H54 (cell line): ENCODE measurements at regions not wholly inside any gene's neighbourhood (a gene's known extent, or its start where the extent isn't known, plus 50 kb on each side); places are given as distances from the start of the nearest gene placed in this dataset.

Source experiments
- DNase-seq: peaks from one replicate; pipeline ENCODE4 v3.0.0; 2011; ENCODE audit warnings: low spot score, mixed read lengths; ENCODE audit not compliant: insufficient read length
- FAIRE-seq: peaks from 3 replicates; lab custom pipeline; 2011; peaks lifted over from hg19 to GRCh38; lab: Jason Lieb, UNC
- POLR2A ChIP-seq: IDR thresholded peaks from 2 replicates; pipeline ENCODE4 v1.6.1; 2011; ENCODE audit warnings: low read depth, mild to moderate bottlenecking, low read length

- TF ChIP-seq POLR2A = no peak
- FAIRE-seq (no peak), DNase-seq (no peak)
Measured at GRCh38 chr3:6518709-6519345, 342.1 kb upstream of the GRM7 start.

- no peak for FAIRE-seq
- TF ChIP-seq POLR2A = no peak
- no peak for DNase-seq
Measured at GRCh38 chr3:6521369-6522113, 339.4 kb upstream of the GRM7 start.

- DNase-seq (no peak), FAIRE-seq (no peak)
- no peak for TF ChIP-seq POLR2A
Measured at GRCh38 chr3:6522191-6522590, 338.7 kb upstream of the GRM7 start.

- DNase-seq (no peak), FAIRE-seq (no peak)
- TF ChIP-seq POLR2A = no peak
Measured at GRCh38 chr3:6523043-6523442, 337.9 kb upstream of the GRM7 start.

GRCh38 chr3:6524479-6524878 is 336.4 kb upstream of the GRM7 start:
- DNase-seq = no peak
- no peak for FAIRE-seq
- TF ChIP-seq POLR2A = no peak

- FAIRE-seq = no peak
- TF ChIP-seq POLR2A = no peak
Measured at GRCh38 chr3:6526321-6526720, 334.6 kb upstream of the GRM7 start.

GRCh38 chr3:6526861-6527260 is 334.1 kb upstream of the GRM7 start:
- no peak for TF ChIP-seq POLR2A
- DNase-seq (no peak), FAIRE-seq (no peak)

More at GRCh38 chr3:6526321-6526720, 334.6 kb upstream of the GRM7 start:
- DNase-seq = no peak

- no peak for TF ChIP-seq POLR2A
- no peak for FAIRE-seq
Measured at GRCh38 chr3:6528951-6529350, 332.0 kb upstream of the GRM7 start.

GRCh38 chr3:6531153-6531552 is 329.8 kb upstream of the GRM7 start:
- FAIRE-seq = no peak
- DNase-seq = no peak
- no peak for TF ChIP-seq POLR2A

More at GRCh38 chr3:6528951-6529350, 332.0 kb upstream of the GRM7 start:
- no peak for DNase-seq

- DNase-seq (no peak), FAIRE-seq (no peak)
- no peak for TF ChIP-seq POLR2A
Measured at GRCh38 chr3:6532101-6532500, 328.8 kb upstream of the GRM7 start.

- TF ChIP-seq POLR2A = no peak
- FAIRE-seq (no peak), DNase-seq (no peak)
Measured at GRCh38 chr3:6540981-6541380, 319.9 kb upstream of the GRM7 start.

GRCh38 chr3:6542795-6543194 is 318.1 kb upstream of the GRM7 start:
- no peak for FAIRE-seq
- DNase-seq = no peak
- no peak for TF ChIP-seq POLR2A

- DNase-seq (no peak), FAIRE-seq (no peak)
- no peak for TF ChIP-seq POLR2A
Measured at GRCh38 chr3:6549296-6549695, 311.6 kb upstream of the GRM7 start.

GRCh38 chr3:6551165-6551564 is 309.8 kb upstream of the GRM7 start:
- FAIRE-seq = no peak
- TF ChIP-seq POLR2A = no peak
- DNase-seq = no peak

GRCh38 chr3:6560259-6560658 is 300.7 kb upstream of the GRM7 start:
- FAIRE-seq (no peak), DNase-seq (no peak)

More at GRCh38 chr3:6560259-6560658, 300.7 kb upstream of the GRM7 start:
- no peak for TF ChIP-seq POLR2A
